ENCODE measurements at regions not wholly inside any gene's neighbourhood (a gene's known extent, or its start where the extent isn't known, plus 50 kb on each side); places are given as distances from the start of the nearest gene placed in this dataset.

- DNase-seq = no peak
- Histone ChIP-seq H3K27ac (no peak overlapping the region), H3K9me3 (no peaks in the 10 kb centered on the region), H3K4me1 (no peaks in the 10 kb centered on the region), H3K36me3 (no peaks in the 10 kb centered on the region), H3K4me3 (no peak overlapping the region), H3K27me3 (peaks cover 0 to 80% (median 0%) of the 10 kb centered on the region in 4 donors)
- WGBS, 2 donors = 32 to 80% methylated on average over 2 to 3 of the region's 3 CpGs
- TF ChIP-seq POLR2A (IDR thresholded peaks at IDR 0.05) (no peak), CTCF (IDR thresholded peaks at IDR 0.05) (no peak)
- intact Hi-C loops (cut with DNase I) = no loop called here
These were observed 208.7 kb upstream of the CSF3R start for GRCh38 chr1:36691374-36691773.

- H3K4me3 ChIP-seq = no peak overlapping the region
- H3K27me3 ChIP-seq = peaks cover 0 to 75% (median 0%) of the 10 kb centered on the region in 4 donors
- intact Hi-C loops (cut with DNase I) = no loop called here
- DNase-seq = no peak
- H3K9me3 ChIP-seq = no peaks in the 10 kb centered on the region
- no peaks in the 10 kb centered on the region for H3K36me3 ChIP-seq
- H3K4me1 ChIP-seq = no peaks in the 10 kb centered on the region
- no peak for TF ChIP-seq CTCF (IDR thresholded peaks at IDR 0.05)
- TF ChIP-seq POLR2A (IDR thresholded peaks at IDR 0.05) = no peak
- 49 to 59% methylated on average over 3 of the region's 3 CpGs for WGBS, 2 donors
- no peak overlapping the region for H3K27ac ChIP-seq
These were observed 207.3 kb upstream of the CSF3R start for GRCh38 chr1:36689992-36690391.

- no peaks in the 10 kb centered on the region for H3K4me1 ChIP-seq
- no peaks in the 10 kb centered on the region for H3K36me3 ChIP-seq
- no peak overlapping the region for H3K27ac ChIP-seq
- H3K27me3 ChIP-seq = peaks cover 0 to 50% (median 0%) of the 10 kb centered on the region in 4 donors
- DNase-seq = no peak
- no peak for TF ChIP-seq CTCF (IDR thresholded peaks at IDR 0.05)
- no peak for TF ChIP-seq POLR2A (IDR thresholded peaks at IDR 0.05)
- H3K9me3 ChIP-seq = no peaks in the 10 kb centered on the region
- intact Hi-C loops (cut with DNase I) = no loop called here
- H3K4me3 ChIP-seq = no peak overlapping the region
- WGBS, 2 donors = 41 to 65% methylated on average over 5 of the region's 5 CpGs
These were observed 204.6 kb upstream of the CSF3R start for GRCh38 chr1:36687312-36687711.

GRCh38 chr1:36675931-36676562 is 193.3 kb upstream of the CSF3R start:
- intact Hi-C loops (cut with DNase I) = no loop called here
- Histone ChIP-seq H3K4me3 (no peak overlapping the region), H3K4me1 (no peaks in the 10 kb centered on the region), H3K27me3 (peaks cover 0 to 67% (median 0%) of the 10 kb centered on the region in 4 donors), H3K27ac (no peak overlapping the region), H3K36me3 (no peaks in the 10 kb centered on the region), H3K9me3 (no peaks in the 10 kb centered on the region)
- no peak for TF ChIP-seq CTCF (IDR thresholded peaks at IDR 0.05)
- no peak for TF ChIP-seq POLR2A (IDR thresholded peaks at IDR 0.05)
- WGBS, 2 donors = 85 to 89% methylated on average over 6 of the region's 6 CpGs
- no peak for DNase-seq

GRCh38 chr1:36675106-36675505 is 192.4 kb upstream of the CSF3R start:
- Histone ChIP-seq H3K4me1 (no peaks in the 10 kb centered on the region), H3K9me3 (no peaks in the 10 kb centered on the region), H3K27me3 (peaks cover 0 to 77% (median 0%) of the 10 kb centered on the region in 4 donors), H3K36me3 (no peaks in the 10 kb centered on the region), H3K4me3 (no peak overlapping the region), H3K27ac (no peak overlapping the region)
- WGBS, 2 donors = 54 to 63% methylated on average over 3 of the region's 3 CpGs
- no peak for DNase-seq
- no peak for TF ChIP-seq POLR2A (IDR thresholded peaks at IDR 0.05)
- TF ChIP-seq CTCF (IDR thresholded peaks at IDR 0.05) = no peak
- intact Hi-C loops (cut with DNase I) = no loop called here

Measured in esophagus squamous epithelium (tissue), 5 donors.